HG03432 (cell line): ENCODE measurements at regions not wholly inside any gene's neighbourhood (a gene's known extent, or its start where the extent isn't known, plus 50 kb on each side); places are given as distances from the start of the nearest gene placed in this dataset.
A peak's percentile ranks its signal among the peaks of the same experiment; 100 is the strongest.

Source experiments
- ATAC-seq: cut with Tn5 transposase; IDR thresholded peaks from one replicate; pipeline ENCODE4 v1.9.1; 2021; ENCODE audit warnings: mild to moderate bottlenecking, moderate library complexity; ENCODE audit not compliant: unreplicated experiment

DNA sequence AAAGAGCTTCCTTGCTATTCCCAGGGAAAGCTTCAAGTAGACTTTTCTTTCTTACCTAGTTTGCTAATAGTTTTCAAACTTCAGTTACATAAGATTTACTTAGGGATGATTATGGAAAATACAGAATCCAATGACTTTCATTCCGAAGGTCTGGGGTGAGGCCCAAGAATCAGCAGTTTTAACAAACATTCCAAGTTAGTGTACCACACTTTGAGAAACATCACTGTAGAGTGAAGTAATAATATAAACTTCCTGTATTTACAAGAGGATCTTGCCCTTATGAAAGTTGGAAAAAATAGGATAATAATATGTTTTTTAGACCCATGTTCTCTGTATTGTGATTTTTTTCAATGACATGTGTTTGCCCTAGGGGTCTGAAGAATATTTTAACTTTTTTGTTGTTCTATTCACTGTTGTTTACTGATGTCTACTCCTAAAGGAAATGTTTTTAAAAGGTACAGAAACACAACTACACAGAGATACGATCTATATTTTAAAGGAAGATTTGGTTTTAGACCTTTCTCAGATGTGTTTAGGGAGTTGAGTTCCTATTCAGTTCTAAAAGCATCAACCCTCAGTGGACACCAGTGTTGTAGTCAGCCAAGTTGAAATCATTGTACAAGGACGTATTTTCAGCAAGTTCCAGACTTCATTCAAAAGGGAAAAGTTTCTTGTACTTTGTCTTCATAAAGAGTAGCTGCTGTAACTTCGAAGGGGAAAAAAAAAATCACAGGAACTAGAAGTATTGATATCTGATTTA lies 295.8 kb upstream of the SLC7A11 start:
- ATAC-seq: no peak

DNA sequence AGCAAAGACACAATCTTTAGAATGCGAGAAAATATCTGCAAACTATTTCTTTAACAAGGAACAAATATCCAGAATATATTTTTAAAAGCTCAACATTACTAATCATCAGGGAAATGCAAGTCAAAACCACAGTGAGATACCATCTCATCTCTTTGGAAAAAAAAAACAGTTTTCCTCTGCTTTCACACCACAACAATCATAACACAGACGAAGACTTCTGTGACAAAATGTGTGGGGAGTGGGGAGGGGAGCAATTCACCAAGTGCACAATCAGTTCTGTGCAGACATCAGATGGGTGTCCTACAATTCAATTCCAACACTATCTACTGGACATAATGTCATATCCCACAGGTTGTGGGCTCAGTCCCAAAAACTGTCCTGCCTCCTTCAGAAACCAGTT lies 293.2 kb upstream of the SLC7A11 start:
- no peak for ATAC-seq

DNA sequence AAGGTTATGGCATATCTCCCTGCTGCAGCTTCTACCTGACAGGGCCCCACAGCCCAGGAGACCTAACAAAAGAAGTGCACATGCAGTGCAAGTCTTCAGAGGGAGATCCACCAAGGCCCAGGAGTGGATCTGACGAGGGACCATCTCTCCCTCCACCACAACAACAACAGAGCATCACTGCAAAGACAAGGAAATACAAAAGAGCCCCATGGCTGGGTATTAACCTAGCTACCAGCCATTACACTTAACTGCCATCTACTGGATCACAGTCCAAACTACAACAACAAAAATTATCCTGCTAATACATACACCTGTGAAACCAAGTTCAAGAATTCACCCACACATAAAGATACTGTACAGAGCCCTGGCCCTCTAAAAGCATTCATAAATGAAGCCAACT lies 280.2 kb upstream of the SLC7A11 start:
- ATAC-seq: peak; percentile 73

DNA sequence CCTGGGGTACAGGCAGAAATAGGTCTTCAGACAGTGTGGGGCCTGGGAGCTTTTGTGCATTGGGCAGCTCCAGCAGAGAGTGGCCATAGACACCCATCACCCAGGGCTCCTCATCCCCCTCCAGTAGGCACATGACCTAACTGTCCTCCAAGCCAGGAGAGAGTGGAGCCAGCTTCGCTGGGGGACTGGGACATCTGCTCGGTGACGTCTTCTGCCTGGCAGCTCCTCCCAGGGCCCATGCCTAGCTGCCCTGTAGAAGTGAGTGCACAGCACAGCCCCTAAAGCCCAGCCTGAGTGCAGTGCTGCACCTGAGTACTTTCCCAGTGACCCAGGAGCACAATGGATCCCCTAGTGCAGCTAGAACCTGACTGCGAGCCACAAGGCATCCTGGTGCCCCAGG lies 279.7 kb upstream of the SLC7A11 start:
- no peak for ATAC-seq

DNA sequence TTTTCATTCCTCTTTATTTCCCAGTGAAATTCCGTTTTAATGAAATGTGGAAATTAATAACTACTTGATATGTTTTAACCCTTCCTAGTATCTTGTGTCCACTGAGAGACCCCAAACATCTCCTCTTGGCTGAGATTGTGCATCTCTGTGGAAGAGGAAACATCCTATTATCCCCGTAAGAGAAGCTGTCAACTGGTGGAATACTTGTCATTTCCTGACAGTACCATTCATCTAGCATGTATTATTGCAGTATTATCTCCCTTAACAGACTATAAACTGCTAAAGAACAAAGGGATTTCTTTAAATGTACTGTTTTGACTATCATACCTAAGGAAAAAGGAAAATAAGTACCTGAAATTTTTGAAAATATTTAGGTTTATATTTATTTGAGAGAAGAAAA lies 277.3 kb upstream of the SLC7A11 start:
- no peak for ATAC-seq

DNA sequence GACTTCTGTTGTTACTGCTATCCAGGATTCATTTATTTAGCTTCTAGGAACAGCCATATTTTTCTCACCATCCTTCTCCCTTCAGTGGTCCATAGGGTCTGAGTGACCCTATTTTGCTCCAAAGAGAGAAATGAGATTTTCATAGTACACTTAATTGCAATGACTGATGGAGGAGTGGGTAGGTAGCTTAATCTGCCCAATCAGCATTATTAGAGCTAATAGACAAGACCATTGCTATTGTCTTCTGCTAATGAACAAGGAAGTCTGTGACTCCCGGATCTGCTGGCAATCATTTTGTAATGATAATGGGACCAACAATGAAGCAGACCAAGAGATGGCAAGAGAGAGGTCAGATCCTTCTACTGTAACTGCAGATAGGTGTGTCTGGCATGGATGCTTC lies 271.4 kb upstream of the SLC7A11 start:
- ATAC-seq: no peak

DNA sequence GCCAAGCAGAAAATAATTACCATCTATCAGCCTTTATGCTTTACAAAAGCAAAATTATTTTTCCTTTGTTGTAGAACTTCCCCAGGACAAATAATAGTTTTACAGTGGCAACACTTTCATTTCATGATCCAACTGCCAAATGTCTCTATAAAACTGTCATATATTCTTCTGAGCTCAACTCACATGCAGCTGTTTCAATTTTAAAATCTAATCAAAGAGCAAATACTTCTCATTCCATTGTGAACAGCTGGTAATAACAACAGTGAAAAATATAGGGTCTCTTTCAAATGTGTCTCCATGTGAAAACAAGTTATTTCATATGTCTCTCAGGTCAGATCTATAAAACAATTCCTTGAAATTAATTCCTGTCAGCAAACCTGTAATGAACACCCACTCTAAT lies 270.6 kb upstream of the SLC7A11 start:
- no peak for ATAC-seq

DNA sequence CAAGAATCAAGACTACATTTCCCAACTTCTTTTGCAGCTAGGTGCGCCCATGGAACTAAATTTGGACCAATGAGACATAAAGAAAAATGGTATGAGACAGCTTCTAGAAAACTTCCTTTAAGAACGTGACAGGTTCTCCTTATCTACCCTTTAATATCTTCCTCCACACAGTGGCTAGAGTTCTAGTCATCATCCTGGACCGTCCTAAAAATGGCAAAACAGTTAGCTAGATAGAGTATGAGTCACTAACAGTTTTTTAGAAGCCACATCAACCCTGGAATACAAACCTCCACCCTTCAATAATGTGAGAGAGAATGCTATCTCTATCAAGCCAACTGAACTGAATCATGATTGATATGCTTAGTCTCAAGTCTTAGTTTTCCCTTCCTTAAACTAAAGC lies 267.9 kb upstream of the SLC7A11 start:
- no peak for ATAC-seq

DNA sequence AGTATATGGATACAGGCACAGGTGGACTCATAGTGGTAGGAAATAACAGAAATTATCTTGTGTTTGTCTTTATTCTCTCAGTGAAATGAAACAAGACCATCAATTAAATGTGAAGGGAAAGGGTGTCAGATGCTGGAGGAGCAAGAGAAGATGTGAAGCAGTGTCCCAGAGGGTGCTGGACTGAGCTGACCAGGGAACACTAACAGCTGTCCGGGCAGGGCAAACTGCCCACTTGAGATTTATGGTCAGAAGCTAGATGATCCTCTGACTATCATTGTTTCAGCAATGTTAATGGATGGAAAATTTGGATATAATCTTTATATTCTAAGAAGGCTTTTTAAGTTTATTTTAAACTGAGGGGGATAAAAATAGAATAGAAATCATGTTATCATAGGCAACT lies 267.2 kb upstream of the SLC7A11 start:
- no peak for ATAC-seq

DNA sequence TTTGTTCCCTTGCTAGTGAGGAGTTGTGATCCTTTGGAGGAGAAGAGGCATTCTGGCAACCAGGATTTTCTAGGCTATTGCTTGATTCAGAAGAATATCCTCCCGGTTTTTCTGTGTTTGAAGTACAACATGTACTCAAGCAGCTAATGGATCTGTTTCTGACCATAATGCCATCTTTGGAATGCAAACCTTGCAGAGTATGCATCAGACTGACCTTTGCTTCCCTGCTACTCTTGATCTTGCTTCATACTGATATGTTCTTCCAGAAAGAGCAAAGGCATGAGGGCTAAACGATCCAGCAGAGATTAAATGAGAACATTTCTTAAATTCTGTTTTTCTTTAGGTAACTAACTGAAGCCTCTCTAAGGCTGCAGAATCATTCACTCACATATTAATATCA lies 265.4 kb upstream of the SLC7A11 start:
- ATAC-seq: no peak

DNA sequence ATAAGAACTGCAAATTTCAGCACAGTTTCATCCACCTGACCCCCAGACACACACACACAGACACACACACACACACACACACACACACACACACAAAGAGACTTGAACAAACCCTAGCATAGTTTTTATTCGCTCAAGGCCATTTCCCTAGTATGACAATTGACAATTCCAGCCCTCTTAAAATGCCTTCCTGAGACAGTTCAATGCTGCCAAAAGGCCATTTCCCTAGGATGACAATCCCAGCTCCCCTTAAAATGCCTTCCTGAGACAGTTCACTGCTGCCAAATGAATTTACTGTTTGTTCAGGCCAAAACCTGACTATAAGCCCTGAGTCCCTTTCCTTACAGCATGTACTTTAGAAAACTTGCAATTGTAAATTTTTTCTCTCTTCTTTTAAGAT lies 259.5 kb upstream of the SLC7A11 start:
- no peak for ATAC-seq

DNA sequence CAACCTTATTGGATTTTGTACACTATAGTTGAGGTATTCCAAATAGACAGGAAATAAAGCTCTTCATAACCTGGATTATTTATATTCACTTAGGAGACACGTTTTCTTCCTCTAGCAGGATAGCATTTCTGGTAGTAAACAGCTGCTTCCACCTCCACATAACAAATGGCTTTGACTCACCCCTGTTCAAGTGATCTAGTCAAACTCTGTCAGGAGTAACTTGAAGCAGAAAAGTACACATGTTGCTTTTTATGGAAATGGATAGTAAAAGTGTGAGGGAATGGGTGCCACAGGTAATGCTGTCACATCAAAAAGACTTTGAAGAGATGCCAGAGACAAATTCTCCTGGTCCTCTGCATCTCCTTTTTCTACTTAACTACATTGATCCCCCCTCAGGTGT lies 258.7 kb upstream of the SLC7A11 start:
- ATAC-seq: no peak

DNA sequence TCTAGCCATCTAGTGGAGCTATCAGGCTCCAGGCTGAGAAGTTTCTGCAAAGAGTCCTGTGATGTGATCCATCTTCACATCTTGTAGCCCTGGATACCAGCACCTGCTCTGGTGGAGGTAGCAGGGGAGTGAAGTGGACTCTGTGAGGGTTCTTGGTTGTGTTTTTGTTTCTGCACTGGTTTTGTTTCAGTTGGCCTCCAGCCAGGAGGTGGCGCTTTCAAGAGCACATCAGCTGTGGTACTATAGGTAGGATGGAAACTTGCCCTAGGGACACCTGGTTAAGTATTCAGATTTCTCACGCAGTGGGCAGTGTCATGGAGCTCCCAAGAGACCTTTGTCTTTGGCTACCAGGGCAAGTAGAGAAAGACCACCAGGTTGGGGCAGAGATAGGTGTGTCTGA lies 257.5 kb upstream of the SLC7A11 start:
- no peak for ATAC-seq

DNA sequence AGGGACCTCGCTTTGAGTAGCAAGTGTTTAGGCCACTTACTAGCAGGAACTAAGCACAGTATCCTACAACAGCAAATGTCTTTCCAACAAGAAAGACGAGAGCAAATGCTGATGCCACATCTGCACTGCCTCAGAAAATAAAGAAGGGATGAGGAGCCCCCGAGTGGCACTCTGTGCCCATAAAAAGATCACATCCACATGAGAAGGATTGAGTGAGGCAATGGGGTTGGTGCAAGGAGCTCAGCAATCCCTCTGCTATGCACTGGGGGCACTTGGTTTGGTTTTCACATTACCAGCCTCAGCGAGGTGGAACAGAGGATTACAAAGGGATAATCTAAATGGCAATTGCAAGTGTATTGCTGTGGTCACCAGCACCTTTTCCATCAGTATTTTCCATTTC lies 252.8 kb upstream of the SLC7A11 start:
- peak; percentile 85 for ATAC-seq

DNA sequence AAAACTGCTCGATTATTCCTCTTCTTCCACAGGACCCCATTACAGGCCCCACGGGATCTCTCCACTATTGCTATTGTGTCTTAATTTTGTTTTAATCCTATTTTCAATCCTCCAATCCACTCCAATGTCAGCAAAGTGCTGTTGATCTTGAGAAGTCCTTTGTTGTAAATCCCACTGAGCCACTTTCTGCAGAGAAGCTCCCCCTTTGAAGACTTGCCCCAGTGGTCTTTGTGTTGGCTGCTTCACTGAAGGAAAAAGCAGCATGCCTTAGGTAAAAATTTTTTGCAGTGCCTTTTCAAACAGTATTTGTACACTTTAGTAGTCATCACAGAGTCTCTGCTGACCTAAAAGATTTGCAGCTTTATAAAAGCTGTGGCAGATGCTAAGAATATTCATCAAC lies 252.0 kb upstream of the SLC7A11 start:
- no peak for ATAC-seq

DNA sequence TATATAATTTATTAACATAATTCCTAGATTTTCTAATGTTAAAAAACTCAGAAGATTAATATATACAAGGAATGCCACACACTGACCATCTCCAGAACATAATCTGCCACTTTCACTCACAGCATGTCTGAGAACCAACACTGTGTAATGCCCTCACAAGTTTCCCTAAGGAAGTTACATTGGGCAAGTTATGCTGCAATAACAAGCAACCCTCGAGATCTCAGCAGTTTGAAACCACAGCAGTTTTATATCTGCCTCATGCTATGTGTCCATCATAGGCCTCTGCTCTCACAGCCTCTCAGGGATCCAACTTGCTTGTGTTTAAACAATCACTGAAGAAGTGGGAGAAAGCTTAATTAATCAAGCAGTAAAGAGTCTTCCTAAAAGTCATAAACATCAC lies 250.0 kb upstream of the SLC7A11 start:
- no peak for ATAC-seq

DNA sequence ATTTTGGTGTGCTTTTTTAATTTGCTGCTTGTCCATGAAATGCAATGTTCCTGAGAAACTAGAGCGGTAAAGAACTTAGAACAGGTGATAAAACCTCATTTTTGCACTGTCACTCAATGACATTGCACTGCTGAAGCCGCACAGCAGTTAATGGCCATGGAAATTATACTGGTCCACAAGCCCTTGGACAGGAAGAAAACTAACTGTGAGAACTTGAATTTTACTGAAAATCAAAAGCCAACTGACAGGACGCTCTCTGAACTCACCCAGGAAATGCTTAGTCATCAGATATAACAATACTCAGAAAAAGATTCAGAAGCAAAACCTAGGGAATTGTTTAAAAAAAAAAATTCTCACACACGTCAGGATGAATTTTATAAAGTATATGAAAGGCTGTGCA lies 246.4 kb upstream of the SLC7A11 start:
- ATAC-seq: no peak

DNA sequence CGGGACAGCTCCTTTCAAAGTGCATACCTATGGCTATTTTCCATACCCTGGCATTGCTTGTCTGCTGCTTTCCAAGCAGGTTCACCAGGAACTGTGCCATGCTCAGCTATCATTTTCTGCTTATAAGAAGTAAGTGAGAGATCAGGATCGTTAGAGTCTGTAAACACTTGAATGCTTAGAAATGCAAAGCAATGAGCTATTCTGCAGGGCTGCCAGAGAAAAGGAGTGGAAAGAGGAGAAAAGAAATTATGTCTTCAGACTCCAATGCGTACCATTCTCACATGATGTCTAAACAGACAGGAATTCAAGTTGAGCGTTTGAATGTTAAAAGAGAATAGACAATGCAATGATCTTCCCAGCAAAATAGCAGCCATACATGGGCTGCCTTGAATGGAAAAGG lies 245.5 kb upstream of the SLC7A11 start:
- no peak for ATAC-seq

DNA sequence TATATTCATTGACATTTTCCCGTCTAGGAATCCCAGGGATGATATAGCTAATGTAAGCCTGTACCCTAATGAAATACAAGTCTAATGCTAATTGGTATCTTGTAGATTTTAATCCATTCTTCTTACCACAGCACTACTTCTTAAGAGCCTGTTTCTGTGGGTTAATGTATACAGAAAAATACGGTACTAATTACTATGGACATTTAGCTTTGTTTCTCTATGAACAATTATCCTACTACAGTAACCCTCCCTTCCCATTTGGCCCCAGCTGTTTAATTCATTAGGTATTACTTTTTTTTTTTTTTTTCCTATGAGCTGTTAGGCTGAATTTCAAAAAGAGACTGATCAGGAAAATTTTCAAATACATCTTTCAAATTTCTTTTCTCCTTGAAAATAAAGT lies 245.1 kb upstream of the SLC7A11 start:
- ATAC-seq: no peak

DNA sequence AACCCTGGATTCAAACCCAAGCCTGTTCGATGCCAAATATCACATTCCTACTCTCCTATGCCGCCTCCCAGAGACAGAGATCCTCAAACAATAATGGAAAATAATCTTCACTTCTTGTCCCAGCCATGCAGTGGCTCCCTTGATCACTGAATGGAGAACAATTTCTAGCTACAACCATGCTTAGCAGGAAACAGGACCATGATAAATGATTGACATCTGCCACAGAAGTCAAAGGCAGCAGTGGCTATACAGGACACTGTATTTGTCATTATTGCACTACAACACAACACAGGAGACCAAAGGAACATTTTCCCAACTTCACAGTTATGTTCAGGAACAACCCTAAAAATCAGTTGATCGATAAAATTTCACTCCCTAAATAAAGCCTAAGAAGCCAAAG lies 243.3 kb upstream of the SLC7A11 start:
- ATAC-seq: no peak

DNA sequence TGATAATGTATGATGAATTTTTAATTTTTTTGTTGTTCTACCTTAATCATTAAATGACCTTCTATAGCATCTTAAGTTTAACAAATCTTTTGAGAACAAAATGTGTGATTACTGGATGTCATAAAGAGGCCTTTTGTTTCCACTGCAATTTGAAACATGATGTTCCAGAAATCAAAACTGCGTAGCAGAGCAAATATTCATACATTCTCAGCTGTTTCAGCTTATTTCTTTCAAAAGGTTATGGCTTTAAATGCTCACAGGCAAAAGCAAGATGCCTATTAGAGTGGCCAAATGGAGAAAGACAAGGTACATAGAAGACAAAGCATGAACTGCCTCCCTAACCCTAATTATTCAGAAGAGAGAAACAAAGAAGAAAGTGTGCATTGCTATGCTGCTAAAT lies 233.0 kb upstream of the SLC7A11 start:
- ATAC-seq: no peak

DNA sequence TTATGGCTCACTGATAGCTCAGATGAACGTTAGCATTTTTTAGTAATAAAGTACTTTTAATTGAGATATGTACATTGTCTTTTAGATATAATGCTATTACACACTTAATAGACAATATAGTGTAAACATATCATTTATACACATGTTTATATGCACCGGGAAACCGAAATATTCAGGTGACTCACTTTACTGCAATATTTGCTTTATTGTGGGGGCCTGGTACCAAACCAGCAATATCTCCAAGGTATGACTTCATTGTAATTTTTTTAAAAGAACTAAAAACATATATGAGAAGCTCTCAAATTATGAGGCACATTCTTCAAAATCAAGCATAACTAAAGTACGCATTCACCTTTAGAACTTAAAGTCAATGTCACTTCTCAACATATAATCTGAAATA lies 231.2 kb upstream of the SLC7A11 start:
- ATAC-seq: no peak
